DMS153 treated with DMSO at 0.1 percent for 48 hours (cell line): ENCODE measurements at regions not wholly inside any gene's neighbourhood (a gene's known extent, or its start where the extent isn't known, plus 50 kb on each side); places are given as distances from the start of the nearest gene placed in this dataset.
"Not testable (repeated sequence)": the region's sequence is repeated elsewhere in the genome, so short reads cannot be mapped to it uniquely, and the experiment has no call there.

Source experiments
- DNase-seq: peaks from one replicate; lab custom pipeline; 2025; ENCODE audit not compliant: unreplicated experiment; lab: John Stamatoyannopoulos, UW

DNA sequence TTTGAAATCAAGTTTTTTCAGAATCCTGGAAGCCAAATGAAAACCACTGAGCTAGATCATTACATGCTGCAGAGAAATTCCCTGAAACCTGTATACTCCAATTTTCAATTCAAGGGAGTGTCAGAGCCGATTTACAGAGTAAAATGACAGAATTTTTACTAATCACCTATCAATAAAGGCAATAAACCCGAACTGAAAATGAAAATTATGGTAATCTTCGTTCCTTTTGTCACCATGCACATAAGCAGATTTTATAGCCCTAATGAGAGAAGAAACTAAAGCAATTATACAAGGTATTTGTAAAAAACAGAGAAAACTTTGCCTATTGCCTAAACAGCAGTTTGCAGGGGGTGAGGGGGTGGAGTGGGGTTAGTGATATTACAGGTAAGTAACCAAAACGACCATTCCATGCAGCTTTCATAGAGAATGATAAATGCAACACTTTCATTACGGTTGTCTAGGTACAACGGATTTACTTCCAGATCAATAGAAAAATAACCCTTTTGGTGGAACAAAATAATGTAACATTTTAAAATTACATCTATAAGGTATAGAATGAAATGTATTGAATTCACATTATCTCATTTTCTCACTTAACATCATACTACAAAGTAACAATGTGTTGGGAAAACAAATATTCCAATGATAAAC, 115.2 kb upstream of the BEND6 start:
- no peak for DNase-seq

DNA sequence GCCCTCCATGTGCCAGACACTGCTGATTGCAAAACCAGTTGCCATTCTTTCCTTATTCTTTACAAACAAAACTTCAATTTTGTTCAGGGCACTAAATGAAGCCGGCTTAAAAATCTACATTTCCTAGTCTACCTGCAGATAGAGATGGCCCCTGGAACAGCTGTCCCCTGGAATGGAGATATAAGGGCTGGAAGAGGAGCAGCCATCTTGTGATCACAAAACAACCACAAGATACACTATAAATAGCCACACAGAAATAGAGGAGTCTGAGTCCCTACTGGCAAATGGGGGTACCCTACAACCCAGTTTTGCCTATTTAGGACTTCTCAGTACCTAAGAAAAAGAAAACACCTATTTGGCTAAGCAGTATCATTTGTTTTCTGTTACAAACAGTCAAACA, 115.9 kb upstream of the BEND6 start:
- no peak for DNase-seq

DNA sequence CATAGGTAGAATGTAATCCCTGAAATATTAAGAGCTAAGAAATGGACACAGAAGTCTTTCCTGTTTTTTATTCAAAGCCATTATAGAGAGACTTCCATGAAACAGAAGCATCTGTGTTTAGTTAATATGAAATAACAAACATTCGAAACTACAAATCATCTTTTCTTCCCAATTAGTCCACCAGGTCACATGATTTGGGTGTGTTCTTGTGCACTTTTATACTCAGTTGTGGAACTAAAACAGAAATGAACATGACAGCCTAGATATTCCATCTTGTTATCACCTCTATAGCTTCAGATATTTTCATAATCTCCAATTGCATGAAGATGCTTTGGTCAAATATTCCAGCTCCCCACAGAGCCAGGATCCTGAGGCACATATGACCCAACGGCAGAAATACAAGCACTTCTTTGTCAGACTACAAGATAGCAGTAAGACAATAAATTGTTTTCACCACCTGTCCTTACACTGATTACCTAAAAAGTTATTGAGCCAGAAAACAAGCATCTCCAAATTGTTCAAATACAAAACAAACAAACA, 116.8 kb upstream of the BEND6 start:
- DNase-seq = no peak

DNA sequence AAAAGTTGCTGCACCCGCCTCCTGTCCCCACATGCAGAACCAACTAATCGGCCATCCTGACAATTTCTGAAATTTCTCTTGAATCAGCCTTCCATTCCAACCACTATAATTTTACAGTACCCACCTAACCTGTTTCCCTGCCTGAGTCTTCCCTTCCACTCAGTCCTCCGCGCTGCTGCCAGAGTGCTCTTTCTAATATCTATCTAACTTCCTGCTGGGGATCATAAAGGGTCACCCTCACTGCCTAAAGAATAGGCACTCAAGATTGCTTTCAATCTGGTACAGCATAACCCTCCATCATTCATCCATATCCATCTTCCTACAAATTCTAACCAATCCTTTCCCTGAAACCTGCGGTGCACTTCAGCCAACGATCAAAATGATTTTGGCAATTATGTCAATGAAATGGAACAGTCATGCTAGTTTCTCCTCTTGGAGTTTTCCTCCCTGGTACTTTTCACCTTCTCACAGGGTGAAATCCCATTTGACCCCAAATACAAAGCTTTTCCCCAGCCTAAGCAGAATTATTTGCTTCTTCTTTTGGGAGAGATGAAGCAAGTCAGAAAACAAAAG, 117.5 kb upstream of the BEND6 start:
- DNase-seq = no peak

DNA sequence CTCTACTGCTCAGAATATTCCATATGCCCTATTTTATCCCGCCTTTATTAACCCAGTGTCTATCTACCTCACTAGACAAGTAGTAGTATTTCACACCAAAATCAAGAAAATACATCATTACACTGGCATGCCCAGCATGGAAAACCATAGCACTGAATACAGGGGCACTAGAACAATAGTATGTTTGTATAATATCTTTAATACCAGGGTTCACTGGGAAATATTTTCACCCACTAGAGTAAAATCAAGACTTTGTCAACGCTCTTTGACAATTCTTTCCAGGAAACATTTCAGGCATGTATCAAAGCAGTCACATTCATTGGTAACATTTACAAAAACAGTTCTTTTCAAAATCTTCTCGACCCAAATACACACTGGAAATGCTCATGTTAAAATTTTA, 119.3 kb upstream of the BEND6 start:
- no peak for DNase-seq

DNA sequence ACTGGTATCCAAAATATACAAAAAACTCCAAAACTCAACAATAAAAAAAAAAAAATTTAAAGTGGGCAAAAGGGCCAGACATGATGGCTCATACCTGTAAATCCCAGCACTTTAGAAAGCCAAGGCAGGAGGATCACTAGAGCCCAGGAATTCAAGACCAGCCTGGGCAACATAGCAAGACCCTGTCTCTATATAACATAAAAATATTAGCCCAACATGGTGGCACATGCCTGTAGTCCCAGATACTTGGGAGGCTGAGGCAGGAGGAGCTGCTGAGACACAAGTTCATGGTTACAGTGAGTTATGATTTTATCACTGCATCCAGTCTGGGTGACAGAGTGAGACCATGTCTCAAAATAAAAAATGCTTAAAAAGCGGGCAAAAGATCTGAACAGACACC, 121.0 kb upstream of the BEND6 start:
- DNase-seq = no peak

DNA sequence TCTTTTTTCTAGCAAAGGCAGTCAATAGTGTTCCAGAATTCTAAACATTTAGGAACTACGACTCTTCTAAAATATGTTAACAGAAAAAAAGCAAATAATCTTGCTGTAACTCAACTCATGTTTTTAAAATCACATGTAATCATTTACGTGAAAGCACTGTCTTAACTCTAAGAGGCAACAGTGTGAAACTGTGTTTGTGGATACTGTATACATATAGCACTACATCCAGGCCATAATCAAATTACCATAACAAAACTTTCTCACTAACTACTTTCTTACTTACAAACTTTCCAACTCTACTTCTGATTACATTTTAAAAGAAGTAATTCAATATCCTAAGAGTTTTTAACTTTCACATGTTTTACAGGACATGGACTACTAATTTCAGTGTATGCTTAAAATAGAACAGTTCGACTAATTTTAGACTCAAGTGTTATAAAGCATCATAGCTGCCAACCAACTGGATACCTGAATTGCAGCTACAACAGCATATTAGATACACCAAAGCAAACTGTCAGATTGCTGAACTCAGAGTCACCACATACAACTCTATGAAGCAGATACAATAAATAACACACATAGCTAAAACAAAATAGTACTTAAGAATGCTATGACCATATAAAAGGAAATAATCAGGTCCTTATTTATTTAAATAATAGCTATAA, 121.6 kb upstream of the BEND6 start:
- DNase-seq = no peak

DNA sequence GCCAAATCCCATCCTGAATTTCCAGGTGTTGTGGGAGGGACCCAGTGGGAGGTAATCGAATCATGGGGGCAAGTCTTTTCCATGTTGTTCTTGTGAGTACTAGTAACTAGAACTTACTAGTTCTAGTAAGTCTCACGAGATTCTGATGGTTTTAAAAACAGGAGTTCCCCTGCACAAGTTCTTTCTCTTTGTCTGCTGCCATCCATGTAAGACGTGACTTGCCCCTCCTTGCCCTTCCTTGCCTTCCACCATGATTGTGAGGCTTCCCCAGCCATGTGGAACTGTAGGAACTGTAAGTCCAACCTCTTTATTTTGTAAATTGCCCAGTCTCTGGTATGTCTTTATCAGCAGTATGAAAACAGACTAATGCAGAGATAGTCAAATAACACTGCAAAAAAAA, 122.7 kb upstream of the BEND6 start:
- no peak for DNase-seq

DNA sequence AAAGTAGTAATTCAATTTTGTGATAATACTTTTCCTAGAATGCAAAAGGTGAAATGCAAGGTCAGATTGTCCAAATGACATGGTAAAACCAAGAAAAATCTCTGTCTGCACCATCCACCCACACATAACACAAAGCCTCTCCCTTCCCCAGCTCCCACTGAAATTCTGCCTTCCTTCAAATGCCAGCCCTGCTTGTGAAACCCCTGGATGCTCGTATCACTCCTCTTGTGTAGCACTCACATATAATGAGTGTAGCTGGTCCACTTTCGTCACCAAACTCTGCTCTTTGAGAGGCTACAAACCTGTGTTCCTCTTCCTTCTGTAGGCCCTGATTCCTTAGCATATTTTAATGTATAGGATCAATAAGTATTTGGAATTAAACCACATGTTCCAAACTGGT, 123.6 kb upstream of the BEND6 start:
- DNase-seq = no peak

DNA sequence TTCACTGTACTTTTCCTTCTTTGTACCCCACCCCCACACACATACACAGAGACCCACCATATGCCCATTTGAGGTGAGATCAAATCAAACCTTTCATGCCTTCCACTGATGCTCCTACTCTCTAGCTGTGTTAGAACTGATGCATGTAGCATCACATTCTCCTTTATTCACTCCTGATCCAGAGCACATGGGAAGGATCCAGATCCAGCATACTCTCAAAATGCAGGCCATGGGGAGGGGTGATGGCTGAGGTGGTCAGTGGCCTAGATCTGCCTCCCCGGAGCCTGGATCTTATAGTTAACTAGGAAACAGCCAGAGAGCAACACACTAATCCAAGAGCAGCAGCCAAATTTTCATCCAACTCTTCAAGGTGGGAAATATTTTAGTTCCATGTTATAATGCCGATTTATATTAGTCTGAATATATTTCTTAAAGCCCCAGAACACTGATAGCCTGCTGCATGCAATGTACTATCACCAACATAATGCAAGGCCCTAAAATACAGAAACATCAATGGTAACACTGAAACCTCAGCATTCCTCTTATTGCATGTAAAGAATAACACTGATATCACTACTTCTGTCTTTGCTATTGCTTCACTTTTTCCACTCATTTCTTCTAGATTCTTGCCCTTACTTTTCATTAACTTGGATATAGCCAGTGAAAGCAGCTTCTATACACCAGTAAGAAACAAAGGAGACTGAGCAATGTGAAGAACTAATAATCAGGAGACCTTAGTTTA, 126.8 kb upstream of the BEND6 start:
- DNase-seq = no peak

DNA sequence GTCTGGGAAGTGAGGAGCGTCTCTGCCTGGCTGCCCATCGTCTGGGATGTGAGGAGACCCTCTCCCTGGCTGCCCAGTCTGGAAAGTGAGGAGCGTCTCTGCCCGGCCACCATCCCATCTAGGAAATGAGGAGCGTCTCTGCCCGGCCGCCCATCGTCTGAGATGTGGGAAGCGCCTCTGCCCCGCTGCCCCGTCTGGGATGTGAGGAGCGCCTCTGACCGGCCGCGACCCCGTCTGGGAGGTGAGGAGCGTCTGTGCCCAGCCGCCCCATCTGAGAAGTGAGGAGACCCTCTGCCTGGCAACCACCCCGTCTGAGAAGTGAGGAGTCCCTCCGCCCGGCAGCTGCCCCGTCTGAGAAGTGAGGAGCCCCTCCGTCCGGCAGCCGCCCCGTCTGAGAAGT, 130.5 kb upstream of the BEND6 start:
- not testable (repeated sequence) for DNase-seq

DNA sequence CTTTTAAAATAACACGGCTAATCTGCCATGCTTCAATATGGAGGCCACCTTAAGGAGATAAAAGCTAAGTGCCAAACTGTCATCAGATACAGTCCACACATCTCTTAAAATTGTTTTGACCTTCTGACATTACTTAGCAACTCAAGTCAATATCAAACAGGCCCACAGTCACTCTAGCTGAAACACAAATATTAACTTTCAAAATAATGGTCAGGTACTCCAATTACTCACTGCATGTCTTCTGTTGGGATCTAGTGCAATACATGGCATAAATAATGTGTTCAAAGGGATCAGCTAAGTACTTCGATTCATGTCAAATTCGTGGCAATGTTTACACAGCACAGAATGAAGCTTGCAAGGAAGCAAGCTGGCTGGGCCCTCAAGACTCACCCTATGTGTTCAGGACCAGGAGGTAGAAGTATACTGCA, 133.9 kb upstream of the BEND6 start:
- DNase-seq = no peak

DNA sequence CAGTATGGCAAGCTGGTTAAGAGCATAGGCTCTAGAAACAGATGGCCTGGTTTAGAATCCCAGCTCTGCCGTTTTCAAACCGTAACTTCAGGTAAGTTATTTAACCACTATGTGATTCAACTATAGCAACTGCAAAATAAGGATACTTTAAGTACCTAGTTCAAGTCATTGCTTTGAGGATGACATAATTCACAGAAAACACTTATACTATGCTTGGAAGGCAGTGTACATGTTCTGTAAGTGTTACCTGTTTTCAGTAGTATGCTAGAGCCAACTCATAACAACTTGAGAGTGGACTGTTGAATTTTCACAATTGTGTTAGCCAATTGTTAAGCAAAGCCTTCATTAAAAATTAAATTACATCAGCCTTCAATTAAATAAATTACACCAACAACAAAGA, 134.8 kb upstream of the BEND6 start:
- no peak for DNase-seq

DNA sequence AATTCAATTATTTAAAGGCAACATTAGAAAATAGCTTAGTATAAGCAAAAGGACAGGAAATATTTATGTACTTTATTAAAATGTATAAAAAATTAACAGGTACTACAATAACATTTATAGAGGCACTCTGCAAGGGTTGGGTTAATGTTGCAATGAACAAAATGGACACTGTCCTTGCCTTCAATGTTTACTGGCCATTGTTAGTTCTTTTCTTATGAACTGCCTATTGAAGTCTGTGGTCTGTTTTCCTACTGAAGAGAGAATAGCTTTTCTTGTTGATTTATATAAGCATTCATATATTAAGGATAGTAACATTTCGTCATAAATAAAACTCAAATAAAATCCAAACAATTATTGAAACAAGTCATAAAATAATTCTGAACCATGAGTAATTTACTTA, 135.3 kb upstream of the BEND6 start:
- no peak for DNase-seq

DNA sequence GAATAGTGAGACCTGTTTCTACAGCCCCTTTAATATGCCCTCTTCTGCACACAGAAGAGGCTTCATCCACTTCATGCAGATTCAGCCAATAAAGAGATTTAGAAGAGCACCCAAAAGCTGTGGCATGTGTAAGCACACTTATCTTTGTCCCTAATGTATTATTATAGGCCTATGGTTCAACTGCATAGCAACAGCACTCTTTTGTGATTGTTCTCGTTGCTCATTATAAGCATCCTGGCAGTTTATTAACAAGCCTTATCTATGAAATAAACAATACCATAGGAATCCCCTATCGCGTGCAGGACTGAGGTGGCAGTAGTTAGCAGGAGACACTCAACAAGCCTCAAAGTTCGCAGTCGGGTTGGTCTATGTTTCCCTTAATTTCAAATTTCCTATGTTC, 138.5 kb upstream of the BEND6 start:
- DNase-seq = peak; percentile 42

DNA sequence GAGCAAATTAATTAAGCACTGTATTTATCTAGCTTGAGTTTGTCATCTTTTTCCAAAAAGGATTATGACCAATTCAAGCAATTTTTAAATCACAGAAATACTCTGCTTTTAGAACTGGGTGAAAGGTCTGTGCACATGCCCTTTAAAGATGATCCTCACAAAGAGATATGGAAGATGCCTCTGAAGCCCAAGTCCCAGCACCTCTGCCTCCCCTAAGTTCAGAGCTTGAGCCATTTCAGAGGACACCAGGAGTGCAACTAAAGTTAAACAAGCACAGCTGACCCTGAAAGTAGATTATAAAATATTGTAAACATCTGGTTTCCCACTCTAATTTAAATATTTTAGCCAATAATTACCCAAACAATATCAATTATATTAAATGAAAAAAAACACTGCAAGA, 139.5 kb upstream of the BEND6 start:
- no peak for DNase-seq

DNA sequence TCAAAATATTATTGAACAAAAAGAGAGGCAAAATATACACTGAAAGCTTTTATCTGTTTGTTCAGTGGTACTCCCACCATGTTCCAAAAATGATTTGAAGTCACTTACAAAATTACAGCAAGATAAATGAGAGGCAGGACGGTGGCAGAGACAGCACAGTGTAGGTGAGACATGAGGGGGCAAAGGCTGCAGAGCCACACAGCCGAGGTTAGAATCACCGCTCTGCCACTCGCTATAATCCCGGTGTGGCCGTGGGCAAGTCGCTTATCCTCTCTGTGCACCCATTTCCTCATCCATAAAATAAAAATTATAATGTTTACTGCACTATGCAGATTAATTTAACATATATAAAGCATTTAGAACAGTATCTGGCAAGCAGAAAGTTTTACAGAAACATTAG, 140.1 kb upstream of the BEND6 start:
- DNase-seq = no peak

DNA sequence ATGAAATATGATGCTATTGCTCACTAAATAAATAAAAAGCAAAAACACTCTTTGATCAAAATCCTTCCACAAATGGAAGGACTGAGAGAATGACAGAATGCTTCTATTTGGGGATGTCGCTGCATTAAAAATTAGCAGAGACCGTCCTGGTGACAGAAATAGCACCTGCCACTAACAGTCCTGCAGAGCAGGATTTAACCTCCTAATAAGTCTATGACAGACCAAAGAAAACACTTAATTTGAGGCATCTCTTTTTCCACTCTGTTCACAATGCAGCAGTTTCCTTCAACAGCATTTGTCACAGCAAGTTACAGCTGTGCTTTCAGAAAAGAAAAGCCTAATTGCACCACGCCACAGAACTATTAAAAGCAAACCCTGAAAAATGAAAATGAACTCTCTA, 140.6 kb upstream of the BEND6 start:
- DNase-seq = no peak

DNA sequence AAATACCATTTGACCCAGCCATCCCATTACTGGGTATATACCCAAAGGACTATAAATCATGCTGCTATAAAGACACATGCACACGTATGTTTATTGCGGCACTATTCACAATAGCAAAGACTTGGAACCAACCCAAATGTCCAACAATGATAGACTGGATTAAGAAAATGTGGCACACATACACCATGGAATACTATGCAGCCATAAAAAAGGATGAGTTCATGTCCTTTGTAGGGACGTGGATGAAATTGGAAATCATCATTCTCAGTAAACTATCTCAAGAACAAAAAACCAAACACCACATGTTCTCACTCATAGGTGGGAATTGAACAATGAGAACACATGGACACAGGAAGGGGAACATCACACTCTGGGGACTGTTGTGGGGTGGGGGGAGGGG, 142.1 kb upstream of the BEND6 start:
- DNase-seq = not testable (repeated sequence)

DNA sequence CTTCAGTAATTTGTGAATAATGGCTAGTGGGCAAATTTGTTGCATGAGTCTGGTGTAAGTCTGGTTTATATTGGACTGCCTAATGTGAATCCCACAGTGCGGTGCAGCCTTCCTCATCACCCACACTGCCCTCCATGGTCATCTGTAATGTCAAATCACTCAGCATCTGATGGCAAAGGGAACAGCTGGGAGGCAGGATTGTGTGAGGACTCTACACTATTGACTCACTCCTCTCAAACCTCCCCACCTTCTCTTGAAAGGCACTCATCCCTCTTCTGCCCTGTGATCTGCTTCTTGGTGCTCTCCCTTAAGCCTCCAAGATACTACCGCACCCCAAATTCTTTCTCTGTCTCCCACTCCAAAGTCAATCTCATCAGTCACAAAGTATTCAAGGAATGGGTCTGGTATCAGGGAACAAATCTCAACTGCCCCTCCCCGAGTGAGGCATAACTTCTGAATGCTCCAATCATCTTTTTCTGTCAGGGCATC, 146.0 kb upstream of the BEND6 start:
- DNase-seq = peak; percentile 15

DNA sequence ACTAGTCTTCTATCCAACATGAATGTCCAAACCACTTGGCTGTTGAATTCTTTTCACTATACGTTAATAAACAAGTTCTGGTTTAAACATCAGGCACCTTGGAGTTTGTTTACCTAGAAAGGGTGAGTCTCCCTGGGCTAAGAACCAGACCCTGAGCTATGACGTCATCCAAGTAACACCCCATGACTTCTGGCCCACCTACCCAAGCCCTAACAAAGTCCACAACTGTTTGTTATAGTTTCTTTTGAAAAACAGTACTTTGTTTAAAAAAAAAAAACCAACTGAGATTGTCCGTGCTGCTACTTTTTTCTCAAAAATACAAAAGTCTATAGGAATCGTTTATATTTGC, 146.9 kb upstream of the BEND6 start:
- no peak for DNase-seq
